Lower leg skin (tissue), 3 donors: ENCODE measurements at regions not wholly inside any gene's neighbourhood (a gene's known extent, or its start where the extent isn't known, plus 50 kb on each side); places are given as distances from the start of the nearest gene placed in this dataset.

ENCODE experiments used
- CTCF ChIP-seq, 3 donors: fragments of 450-650 bp; IDR thresholded peaks; one replicate each; pipeline ENCODE4 v1.5.1; 2016; ENCODE audit warnings: antibody characterized with exemption in 3 of 3, mild to moderate bottlenecking in 3 of 3, moderate library complexity in 2 of 3
- POLR2A ChIP-seq, 2 donors: fragments of 450-650 bp; IDR thresholded peaks; one replicate each; pipeline ENCODE4 v1.6.1; 2016 to 2017; ENCODE audit warnings: antibody characterized with exemption in 2 of 2, mild to moderate bottlenecking in 1 of 2, moderate library complexity in 1 of 2

GRCh38 chr4:44872246-44872645 is 145.9 kb upstream of the GNPDA2 start:
- no peak for TF ChIP-seq CTCF (IDR thresholded peaks at IDR 0.05)
- TF ChIP-seq POLR2A (IDR thresholded peaks at IDR 0.05), result no peak
